Gastroesophageal sphincter (tissue), 3 donors: ENCODE measurements at regions not wholly inside any gene's neighbourhood (a gene's known extent, or its start where the extent isn't known, plus 50 kb on each side); places are given as distances from the start of the nearest gene placed in this dataset.

Experiments
- CTCF ChIP-seq, 4 experiments: fragments of 200-600 bp in 2 of 4; fragments of 450-650 bp in 2 of 4; sonication (generic) in 1 of 4; IDR thresholded peaks; one replicate each; pipeline ENCODE4 v1.5.1; 2017 to 2019; ENCODE audit warnings: antibody characterized with exemption in 4 of 4, mild to moderate bottlenecking in 2 of 4, moderate library complexity in 2 of 4
- EP300 ChIP-seq: sonication (generic); formaldehyde crosslinking; IDR thresholded peaks from one replicate; pipeline ENCODE4 v1.6.1; 2017; ENCODE audit warnings: antibody characterized with exemption, mild to moderate bottlenecking
- POLR2A ChIP-seq, 2 donors: fragments of 450-650 bp; IDR thresholded peaks; one replicate each; pipeline ENCODE4 v1.6.1; 2017; ENCODE audit warnings: antibody characterized with exemption in 2 of 2, mild to moderate bottlenecking in 2 of 2, moderate library complexity in 1 of 2

- TF ChIP-seq POLR2A (IDR thresholded peaks at IDR 0.05) (no peak), EP300 (no peak), CTCF (IDR thresholded peaks at IDR 0.05) (no peak)
Observed at GRCh38 chr6:156352861-156353260, 424.3 kb upstream of the ARID1B start.
